HG03575 (cell line): ENCODE measurements at regions not wholly inside any gene's neighbourhood (a gene's known extent, or its start where the extent isn't known, plus 50 kb on each side); places are given as distances from the start of the nearest gene placed in this dataset.
A peak's percentile ranks its signal among the peaks of the same experiment; 100 is the strongest.

Experiments
- ATAC-seq: cut with Tn5 transposase; IDR thresholded peaks from one replicate; pipeline ENCODE4 v1.9.1; 2021; ENCODE audit not compliant: unreplicated experiment, insufficient number of reproducible peaks, low FRiP score; ENCODE audit errors: extremely low read depth

- ATAC-seq: no peak
These were observed 329.4 kb upstream of the CHRM3 start for GRCh38 chr1:239056940-239057339.

DNA sequence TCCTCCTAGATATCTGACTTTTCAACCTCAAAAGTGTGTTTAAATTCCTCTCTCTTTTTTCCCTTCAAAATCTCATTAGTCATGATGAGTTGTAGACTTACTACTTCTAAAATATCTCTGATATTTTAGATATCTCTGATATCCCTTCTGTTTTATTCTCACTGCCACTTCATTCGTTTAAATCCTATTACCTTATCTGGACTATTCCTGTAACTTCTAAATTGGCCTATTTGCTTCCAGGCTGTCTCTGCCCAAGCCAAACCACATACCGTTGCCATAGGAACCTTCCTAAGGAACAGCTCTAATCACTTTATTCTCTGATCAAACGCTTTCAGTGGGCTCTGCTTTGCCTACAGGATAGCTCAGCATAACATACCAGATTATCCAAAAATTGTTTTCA lies 333.1 kb upstream of the CHRM3 start:
- no peak for ATAC-seq

DNA sequence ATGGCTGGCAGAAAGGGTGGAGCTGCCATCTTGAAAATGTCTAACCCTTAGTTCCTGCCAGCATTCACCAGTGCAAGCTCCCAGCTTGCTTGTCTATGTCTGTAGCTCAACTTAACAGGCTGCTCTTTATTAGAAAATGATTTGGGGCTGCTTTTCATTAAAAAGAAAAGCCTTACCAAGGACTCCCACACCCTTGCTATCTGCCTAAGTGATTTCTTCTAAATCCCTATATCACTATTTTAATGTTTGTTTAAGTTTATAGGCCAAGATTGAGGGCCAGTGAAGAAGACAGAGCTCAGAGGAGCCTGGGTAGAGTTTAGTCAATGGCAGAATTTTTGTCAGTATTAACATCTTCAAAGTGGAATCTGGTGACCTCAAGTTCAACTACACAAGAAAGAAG lies 336.8 kb upstream of the CHRM3 start:
- ATAC-seq: no peak

DNA sequence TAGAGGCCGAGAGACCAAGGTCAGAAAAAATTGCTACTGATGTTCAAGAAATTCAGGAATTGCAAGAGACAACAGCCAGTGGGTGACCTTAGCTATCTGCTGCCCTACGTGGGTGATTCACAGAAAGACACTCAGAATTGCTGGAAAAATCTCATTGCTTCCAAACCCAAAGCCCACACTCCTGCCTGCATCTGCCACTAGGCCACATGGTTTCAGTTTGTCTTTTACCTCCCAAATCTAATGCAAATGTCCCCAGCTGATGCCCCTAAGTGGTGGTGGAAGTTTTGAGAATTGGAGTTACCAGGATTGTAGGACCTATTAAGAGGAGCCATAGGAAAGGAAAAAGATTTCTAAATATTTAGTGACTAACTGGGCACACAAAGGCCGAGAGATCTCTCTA lies 341.5 kb upstream of the CHRM3 start:
- no peak for ATAC-seq

- no peak for ATAC-seq
These were observed 345.8 kb upstream of the CHRM3 start for GRCh38 chr1:239040523-239040922.

- ATAC-seq: no peak
These were observed 355.1 kb upstream of the CHRM3 start for GRCh38 chr1:239031310-239031709.

DNA sequence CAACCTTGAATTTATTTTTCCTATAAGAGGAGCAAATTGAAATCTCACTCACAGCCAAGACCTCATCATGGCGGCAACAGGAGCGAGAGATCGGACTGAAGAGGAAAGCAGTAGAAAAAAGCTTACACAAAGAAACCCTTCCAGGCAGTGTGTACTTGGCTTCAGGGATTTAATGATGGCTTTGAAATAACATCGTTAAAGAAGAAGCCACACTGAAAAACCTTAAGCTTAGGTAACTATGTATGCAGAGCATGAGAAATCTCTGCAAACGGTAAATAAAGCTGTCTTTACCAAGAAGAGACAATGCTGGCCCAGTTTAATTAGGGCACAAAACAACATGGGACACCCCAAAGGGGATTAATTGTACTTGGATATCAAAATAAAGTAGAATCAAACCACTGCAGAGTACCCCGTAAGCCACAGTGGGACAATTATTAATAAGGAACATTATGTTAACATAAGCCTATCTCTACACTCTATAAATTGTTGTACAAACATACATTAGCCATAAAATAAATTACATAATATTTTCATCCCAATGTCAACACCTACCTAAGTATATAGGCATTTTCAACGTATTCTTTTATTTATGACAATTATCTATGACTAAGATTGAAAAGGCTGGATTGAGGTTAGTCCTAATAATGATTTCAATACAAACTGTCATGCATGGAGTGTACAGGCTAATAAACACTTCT lies 360.2 kb upstream of the CHRM3 start:
- no peak for ATAC-seq

DNA sequence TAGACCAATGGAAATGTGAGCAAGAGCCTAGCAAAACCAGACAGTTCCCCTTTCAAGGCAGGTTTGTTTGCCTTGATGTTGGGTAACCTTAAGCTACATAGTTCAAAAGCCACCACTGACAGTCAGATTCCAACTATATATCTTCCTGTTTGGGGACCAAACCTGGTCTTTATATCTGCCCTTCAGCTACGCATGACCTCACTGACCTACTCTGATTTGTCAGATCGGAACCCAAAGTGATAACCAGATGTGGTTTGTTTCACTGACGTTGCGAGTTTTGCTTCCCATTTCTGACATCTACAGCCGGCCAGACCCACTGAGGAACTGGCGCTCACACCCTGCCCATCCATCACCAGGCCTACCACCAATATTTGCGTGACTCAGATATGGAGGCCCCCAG lies 361.1 kb upstream of the CHRM3 start:
- ATAC-seq: peak; percentile 76

GRCh38 chr1:239023732-239024360 lies 362.5 kb upstream of the CHRM3 start:
- no peak for ATAC-seq

DNA sequence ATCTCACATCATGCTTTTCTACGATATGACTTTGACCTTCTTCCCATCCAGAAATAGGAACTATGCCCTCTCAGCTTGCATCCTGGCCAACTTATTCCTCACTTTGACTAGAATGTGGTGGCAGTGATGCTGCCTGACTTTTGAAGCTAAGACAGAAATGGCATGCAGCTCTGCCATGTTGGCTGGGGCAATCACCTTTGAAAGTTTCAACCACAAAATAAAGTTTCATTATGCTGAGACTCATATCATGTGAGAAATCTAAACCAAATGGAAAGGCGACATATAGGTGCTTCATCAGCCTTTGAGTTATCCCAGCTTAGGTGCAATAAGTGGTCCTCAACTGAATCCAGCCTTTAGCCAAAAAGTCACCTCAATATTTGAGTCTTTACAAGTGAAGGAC lies 370.0 kb upstream of the CHRM3 start:
- ATAC-seq: no peak

DNA sequence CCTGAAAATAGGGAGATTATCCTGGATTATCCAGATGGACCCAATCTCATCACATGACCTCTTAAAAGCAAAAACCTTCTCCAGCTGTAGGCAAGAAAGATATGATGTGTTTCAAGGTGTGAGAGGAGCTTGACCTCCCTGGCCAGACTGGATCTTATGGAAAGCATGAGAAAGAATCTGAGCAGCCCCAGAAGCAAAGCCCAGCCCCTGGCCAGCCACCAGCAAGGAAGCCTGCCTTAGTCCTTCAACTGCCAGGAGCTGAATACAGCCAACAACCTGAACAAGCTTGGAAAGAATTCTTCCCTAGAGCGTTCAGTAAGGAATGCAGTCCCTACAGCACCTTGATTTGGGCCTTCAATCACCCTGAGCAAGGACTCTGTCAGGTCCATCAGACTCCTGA lies 375.0 kb upstream of the CHRM3 start:
- ATAC-seq: no peak

DNA sequence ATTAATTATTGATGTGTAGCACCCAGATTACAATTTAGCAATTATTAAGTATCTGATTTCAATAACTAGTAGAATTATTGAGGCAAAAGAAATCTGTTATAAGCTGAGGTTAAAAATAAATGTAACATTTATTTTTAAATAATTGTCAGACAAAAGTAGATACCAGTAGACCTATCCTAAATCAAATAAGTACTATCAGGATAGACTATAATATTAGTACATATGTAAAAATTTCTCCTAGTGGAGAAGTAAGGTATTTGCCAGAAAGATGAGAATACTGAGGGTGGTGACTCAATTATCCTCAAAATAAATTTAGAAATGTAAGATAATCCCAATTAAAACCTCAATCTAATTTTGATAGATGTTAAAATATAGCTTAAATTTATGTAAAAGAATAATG lies 377.8 kb upstream of the CHRM3 start:
- no peak for ATAC-seq

DNA sequence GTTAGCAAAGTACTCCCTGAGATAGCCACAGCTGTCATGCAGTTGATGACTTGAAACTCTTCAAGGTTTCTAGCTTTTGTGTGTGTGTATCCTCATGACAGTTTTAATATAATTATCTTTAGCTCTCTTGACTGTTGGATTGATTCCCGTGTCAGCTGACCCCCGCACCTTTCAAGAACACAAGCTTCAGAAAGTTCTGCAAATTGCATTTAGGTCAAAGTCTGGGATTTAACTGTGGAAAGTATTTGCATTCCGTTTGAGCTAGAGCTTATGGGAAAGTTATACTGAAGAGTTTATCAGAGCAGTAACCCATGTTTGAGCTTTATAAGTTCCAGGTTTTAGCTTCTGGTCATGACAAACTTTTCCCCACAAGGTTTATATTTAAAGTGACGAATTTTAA lies 380.1 kb upstream of the CHRM3 start:
- no peak for ATAC-seq

- no peak for ATAC-seq
These were observed 386.4 kb upstream of the CHRM3 start for GRCh38 chr1:238999944-239000343.

DNA sequence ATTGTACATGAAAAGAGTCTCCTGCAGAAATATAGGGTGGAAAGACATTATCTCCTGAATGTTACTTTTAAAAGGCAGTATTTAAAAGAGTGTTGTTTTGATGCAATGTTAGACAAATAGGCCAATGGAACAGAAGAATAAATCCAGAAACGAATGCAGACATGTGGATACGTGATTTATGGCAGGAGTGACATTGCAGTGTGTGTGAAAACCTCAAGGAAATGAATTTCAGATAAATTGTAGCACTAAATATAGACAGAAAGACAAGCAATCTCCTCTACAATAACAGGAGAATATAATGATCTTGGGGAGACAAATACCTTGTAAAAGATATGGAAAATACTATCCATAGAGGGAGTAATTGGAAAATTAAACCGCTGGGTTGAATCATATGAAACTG lies 387.8 kb upstream of the CHRM3 start:
- no peak for ATAC-seq

- ATAC-seq: no peak
These were observed 394.4 kb upstream of the CHRM3 start for GRCh38 chr1:238991765-238992495.

GRCh38 chr1:238985312-238985711 lies 401.1 kb upstream of the CHRM3 start:
- ATAC-seq: no peak

GRCh38 chr1:238982736-238983135 lies 403.6 kb upstream of the CHRM3 start:
- ATAC-seq: no peak

- ATAC-seq: no peak
These were observed 404.9 kb upstream of the CHRM3 start for GRCh38 chr1:238981317-238981933.

- ATAC-seq: no peak
These were observed 406.3 kb upstream of the CHRM3 start for GRCh38 chr1:238980053-238980452.
